ENCODE measurements at regions not wholly inside any gene's neighbourhood (a gene's known extent, or its start where the extent isn't known, plus 50 kb on each side); places are given as distances from the start of the nearest gene placed in this dataset.

DNA sequence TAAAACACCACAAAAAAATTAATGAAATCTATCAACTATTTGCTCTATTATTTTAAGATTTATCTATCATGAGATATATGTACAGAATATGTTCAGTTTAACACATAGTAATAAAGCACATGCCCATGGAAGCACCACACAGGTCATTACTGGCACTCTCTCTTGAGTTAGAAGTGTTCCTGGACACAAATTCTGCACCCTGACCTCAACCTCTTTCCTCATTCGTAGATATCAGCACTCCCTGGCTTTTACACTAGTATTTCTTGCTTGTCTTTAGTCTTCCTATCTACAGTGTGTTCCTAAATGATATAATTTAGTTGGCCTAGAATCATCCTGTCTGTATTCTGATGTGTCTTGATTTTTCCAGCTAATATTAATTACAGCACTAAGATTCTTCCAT, 321.0 kb upstream of the SOX5 start:
- no peaks in the 10 kb centered on the region for H4K20me1 ChIP-seq (ENCODE audit: low read depth, low read length)
- no peak overlapping the region for H3K4me2 ChIP-seq (ENCODE audit: low read depth, low read length, poor library complexity, severe bottlenecking)
- H3K9ac ChIP-seq (ENCODE audit: low read length), result no peak overlapping the region
- no peak overlapping the region for H3K4me3 ChIP-seq (ENCODE audit: insufficient read depth, low read length, poor library complexity, severe bottlenecking)
- no peaks in the 10 kb centered on the region for H3K79me2 ChIP-seq (ENCODE audit: insufficient read depth, low read length)
- no peaks in the 10 kb centered on the region for H3K9me3 ChIP-seq (ENCODE audit: insufficient read depth, low read length)
- no peaks in the 10 kb centered on the region for H3K36me3 ChIP-seq (ENCODE audit: low read length)
- no peaks in the 10 kb centered on the region for H3F3A ChIP-seq (ENCODE audit: insufficient read depth)
- H2AFZ ChIP-seq (ENCODE audit: low read depth, low read length, severe bottlenecking), result no peak overlapping the region
- no peak overlapping the region for H3K27ac ChIP-seq (ENCODE audit: low read depth, low read length)
- TF ChIP-seq, protein P1, sequence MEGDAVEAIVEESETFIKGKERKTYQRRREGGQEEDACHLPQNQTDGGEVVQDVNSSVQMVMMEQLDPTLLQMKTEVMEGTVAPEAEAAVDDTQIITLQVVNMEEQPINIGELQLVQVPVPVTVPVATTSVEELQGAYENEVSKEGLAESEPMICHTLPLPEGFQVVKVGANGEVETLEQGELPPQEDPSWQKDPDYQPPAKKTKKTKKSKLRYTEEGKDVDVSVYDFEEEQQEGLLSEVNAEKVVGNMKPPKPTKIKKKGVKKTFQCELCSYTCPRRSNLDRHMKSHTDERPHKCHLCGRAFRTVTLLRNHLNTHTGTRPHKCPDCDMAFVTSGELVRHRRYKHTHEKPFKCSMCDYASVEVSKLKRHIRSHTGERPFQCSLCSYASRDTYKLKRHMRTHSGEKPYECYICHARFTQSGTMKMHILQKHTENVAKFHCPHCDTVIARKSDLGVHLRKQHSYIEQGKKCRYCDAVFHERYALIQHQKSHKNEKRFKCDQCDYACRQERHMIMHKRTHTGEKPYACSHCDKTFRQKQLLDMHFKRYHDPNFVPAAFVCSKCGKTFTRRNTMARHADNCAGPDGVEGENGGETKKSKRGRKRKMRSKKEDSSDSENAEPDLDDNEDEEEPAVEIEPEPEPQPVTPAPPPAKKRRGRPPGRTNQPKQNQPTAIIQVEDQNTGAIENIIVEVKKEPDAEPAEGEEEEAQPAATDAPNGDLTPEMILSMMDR (IDR thresholded peaks at IDR 0.05; ENCODE audit: insufficient read depth, low read length, poor library complexity, severe bottlenecking), result no peak
- TF ChIP-seq EZH2phosphoT487 (conservative IDR thresholded peaks at IDR 0.05; ENCODE audit: low read length), result no peak
- H3K9me2 ChIP-seq (replicated peaks; ENCODE audit: insufficient read depth, low read length), result no peaks in the 10 kb centered on the region
- H3K27me3 ChIP-seq (ENCODE audit: low read length), result no peaks in the 10 kb centered on the region

DNA sequence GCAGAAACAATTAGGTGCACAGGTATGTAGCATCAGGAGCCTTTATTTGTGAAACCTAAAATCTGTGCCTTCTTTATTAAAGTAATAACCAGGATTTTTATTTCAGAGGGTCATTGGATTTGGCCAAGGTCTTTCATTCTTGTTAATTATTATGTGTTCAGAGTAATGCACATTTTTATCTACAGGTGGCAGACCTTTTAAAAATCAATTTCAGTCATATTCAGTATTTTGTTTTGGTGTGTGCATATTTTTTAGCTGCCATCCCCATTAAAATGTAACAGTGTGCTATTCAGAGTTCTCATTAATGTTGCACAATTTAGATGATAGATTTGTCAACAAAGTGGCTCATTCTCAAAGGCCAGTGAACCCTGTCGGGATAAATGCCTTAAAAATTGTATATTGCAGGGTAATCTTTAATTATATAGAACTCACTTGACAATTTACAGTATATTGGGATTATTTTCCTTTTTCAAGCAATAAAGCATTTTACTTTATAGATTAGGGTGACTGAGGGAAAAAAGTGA, 319.3 kb upstream of the SOX5 start:
- no peak overlapping the region for H3K9ac ChIP-seq (ENCODE audit: low read length)

DNA sequence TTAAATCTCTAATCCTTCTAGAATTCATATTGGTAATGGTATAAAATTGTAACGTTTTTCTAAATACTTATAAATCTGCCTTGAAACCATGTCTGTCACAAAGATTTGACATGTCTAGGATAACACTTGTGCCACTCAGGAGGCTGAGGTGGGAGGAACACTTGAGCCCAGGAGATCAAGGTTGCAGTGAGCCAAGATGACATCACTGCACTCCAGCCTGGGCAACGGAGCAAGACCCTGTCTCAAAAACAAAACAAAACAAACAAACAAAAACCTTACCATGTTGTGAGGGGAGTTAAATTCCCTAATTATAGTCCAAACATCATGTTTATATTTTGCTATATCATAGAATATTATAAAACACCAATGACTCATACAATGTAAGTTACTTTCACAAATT, 317.5 kb upstream of the SOX5 start:
- no peak overlapping the region for H3K27ac ChIP-seq (ENCODE audit: low read depth, low read length)
- H3K9me3 ChIP-seq (ENCODE audit: insufficient read depth, low read length), result no peaks in the 10 kb centered on the region
- no peaks in the 10 kb centered on the region for H3F3A ChIP-seq (ENCODE audit: insufficient read depth)
- no peaks in the 10 kb centered on the region for H3K79me2 ChIP-seq (ENCODE audit: insufficient read depth, low read length)
- H3K27me3 ChIP-seq (ENCODE audit: low read length), result no peaks in the 10 kb centered on the region
- TF ChIP-seq, protein P1 (IDR thresholded peaks at IDR 0.05; ENCODE audit: insufficient read depth, low read length, poor library complexity, severe bottlenecking), result no peak
- TF ChIP-seq EZH2phosphoT487 (conservative IDR thresholded peaks at IDR 0.05; ENCODE audit: low read length), result no peak
- H4K20me1 ChIP-seq (ENCODE audit: low read depth, low read length), result no peaks in the 10 kb centered on the region
- H3K9ac ChIP-seq (ENCODE audit: low read length), result no peak overlapping the region
- H3K36me3 ChIP-seq (ENCODE audit: low read length), result no peaks in the 10 kb centered on the region
- H3K9me2 ChIP-seq (replicated peaks; ENCODE audit: insufficient read depth, low read length), result no peaks in the 10 kb centered on the region
- H3K4me3 ChIP-seq (ENCODE audit: insufficient read depth, low read length, poor library complexity, severe bottlenecking), result no peak overlapping the region
- no peak overlapping the region for H3K4me2 ChIP-seq (ENCODE audit: low read depth, low read length, poor library complexity, severe bottlenecking)
- H2AFZ ChIP-seq (ENCODE audit: low read depth, low read length, severe bottlenecking), result no peak overlapping the region

More for the DNA sequence above, 319.3 kb upstream of the SOX5 start:
- Histone ChIP-seq H3K4me3 (ENCODE audit: insufficient read depth, low read length, poor library complexity, severe bottlenecking) (no peak overlapping the region), H3K36me3 (ENCODE audit: low read length) (no peaks in the 10 kb centered on the region), H3K27ac (ENCODE audit: low read depth, low read length) (no peak overlapping the region), H3K9me2 (replicated peaks; ENCODE audit: insufficient read depth, low read length) (no peaks in the 10 kb centered on the region), H3F3A (ENCODE audit: insufficient read depth) (no peaks in the 10 kb centered on the region), H4K20me1 (ENCODE audit: low read depth, low read length) (no peaks in the 10 kb centered on the region), H3K27me3 (ENCODE audit: low read length) (no peaks in the 10 kb centered on the region), H3K4me2 (ENCODE audit: low read depth, low read length, poor library complexity, severe bottlenecking) (no peak overlapping the region), H2AFZ (ENCODE audit: low read depth, low read length, severe bottlenecking) (no peak overlapping the region), H3K79me2 (ENCODE audit: insufficient read depth, low read length) (no peaks in the 10 kb centered on the region), H3K9me3 (ENCODE audit: insufficient read depth, low read length) (no peaks in the 10 kb centered on the region)
- TF ChIP-seq, protein P1 (IDR thresholded peaks at IDR 0.05; ENCODE audit: insufficient read depth, low read length, poor library complexity, severe bottlenecking), result no peak
- no peak for TF ChIP-seq EZH2phosphoT487 (conservative IDR thresholded peaks at IDR 0.05; ENCODE audit: low read length)
